Nephron (organoid): ENCODE measurements at regions not wholly inside any gene's neighbourhood (a gene's known extent, or its start where the extent isn't known, plus 50 kb on each side); places are given as distances from the start of the nearest gene placed in this dataset.

ENCODE experiments used
- H3K27ac Mint-ChIP-seq, 3 experiments: 2 replicates each; pipeline ENCODE4 v1.8.0; 2020; ENCODE audit warnings: mixed read lengths in 3 of 3, mild to moderate bottlenecking in 2 of 3, moderate library complexity in 1 of 3
- H3K27me3 Mint-ChIP-seq: 2 replicates; pipeline ENCODE4 v1.8.0; 2021; ENCODE audit warnings: low read depth, mild to moderate bottlenecking, moderate library complexity, mixed read lengths
- H3K36me3 Mint-ChIP-seq: 2 replicates; pipeline ENCODE4 v1.8.0; 2020; ENCODE audit warnings: low read depth, mixed read lengths
- H3K4me1 Mint-ChIP-seq: 2 replicates; pipeline ENCODE4 v1.8.0; 2020; ENCODE audit warnings: mixed read lengths
- H3K4me3 Mint-ChIP-seq, 3 experiments: 2 replicates each; pipeline ENCODE4 v1.8.0; 2020; ENCODE audit warnings: mild to moderate bottlenecking in 3 of 3, mixed read lengths in 3 of 3, moderate library complexity in 2 of 3
- H3K9me3 Mint-ChIP-seq: 2 replicates; pipeline ENCODE4 v1.8.0; 2020; ENCODE audit warnings: mixed read lengths
- CTCF ChIP-seq, 3 experiments: fragments of 200-600 bp; sonication (generic); IDR thresholded peaks; one replicate each; pipeline ENCODE4 v1.5.0; 2021; ENCODE audit warnings: antibody characterized with exemption in 3 of 3; ENCODE audit not compliant: unreplicated experiment in 3 of 3

DNA sequence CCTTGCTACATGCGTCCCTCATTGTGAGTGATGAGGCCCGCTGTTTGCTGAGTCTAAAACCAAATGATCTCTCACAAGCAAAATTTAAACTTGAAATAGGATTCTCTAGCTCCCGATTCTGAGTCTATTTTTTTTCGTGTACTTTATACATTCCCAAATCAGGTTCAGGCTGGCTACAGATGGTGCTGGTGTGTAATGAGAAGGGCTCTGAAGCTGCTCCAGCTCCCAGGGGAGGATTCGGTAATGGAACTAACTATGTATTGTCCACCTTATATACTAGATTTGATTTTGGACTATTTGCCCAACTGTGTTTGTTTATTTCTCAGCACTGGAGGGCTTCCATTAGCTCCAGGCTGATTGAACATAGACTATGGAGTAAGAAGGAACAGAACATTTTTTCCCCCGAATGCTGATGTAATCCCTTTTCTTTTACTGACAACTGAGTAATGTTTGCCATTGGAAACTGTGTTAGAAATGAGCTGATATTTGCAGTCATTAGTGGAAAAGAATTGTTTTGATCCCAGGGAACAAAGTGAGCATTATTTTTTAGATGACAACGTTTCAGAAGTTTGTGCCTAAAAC, 274.0 kb upstream of the FIGN start:
- H3K4me3 Mint-ChIP-seq = no peak overlapping the region
- H3K9me3 Mint-ChIP-seq = no peaks in the 10 kb centered on the region
- no peaks in the 10 kb centered on the region for H3K27me3 Mint-ChIP-seq
- no peaks in the 10 kb centered on the region for H3K36me3 Mint-ChIP-seq
- H3K27ac Mint-ChIP-seq = peak overlapping the region in 1 of 3 experiments; percentile 4
- H3K4me1 Mint-ChIP-seq = peaks cover 8% of the 10 kb centered on the region
- TF ChIP-seq CTCF (IDR thresholded peaks at IDR 0.05; ENCODE audit: unreplicated experiment in 3 of 3) = no peak

GRCh38 chr2:164008752-164009151, 272.9 kb upstream of the FIGN start:
- H3K36me3 Mint-ChIP-seq = no peaks in the 10 kb centered on the region
- no peaks in the 10 kb centered on the region for H3K9me3 Mint-ChIP-seq
- peaks cover 3% of the 10 kb centered on the region for H3K27me3 Mint-ChIP-seq
- no peaks in the 10 kb centered on the region for H3K4me1 Mint-ChIP-seq
- H3K4me3 Mint-ChIP-seq = no peak overlapping the region
- no peak for TF ChIP-seq CTCF (IDR thresholded peaks at IDR 0.05; ENCODE audit: unreplicated experiment in 3 of 3)
- no peak overlapping the region for H3K27ac Mint-ChIP-seq

- Mint-ChIP-seq H3K27me3 (peaks cover 6% of the 10 kb centered on the region), H3K4me3 (no peak overlapping the region), H3K4me1 (no peaks in the 10 kb centered on the region), H3K36me3 (no peaks in the 10 kb centered on the region), H3K27ac (no peak overlapping the region), H3K9me3 (no peaks in the 10 kb centered on the region)
- no peak for TF ChIP-seq CTCF (IDR thresholded peaks at IDR 0.05; ENCODE audit: unreplicated experiment in 3 of 3)
Observed at GRCh38 chr2:164006704-164007103, 270.9 kb upstream of the FIGN start.

DNA sequence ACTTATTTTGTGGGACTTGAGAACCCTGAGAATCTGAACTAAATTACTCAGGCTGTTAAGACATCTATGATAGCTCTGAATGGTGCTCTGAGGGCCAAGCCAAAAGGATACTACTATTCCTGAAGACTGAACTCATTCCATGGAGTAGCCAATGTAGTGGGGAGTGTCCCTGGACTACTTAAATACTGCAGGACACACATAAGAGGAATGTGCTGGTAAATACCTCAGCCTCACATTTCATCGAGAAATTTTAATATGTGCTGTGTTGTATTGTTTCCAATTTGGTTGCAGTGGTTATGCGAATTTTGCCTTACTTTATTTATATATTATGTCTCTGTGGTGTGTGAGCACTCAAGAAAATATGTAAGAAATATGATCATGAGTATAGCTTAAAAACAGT, 264.4 kb upstream of the FIGN start:
- no peak overlapping the region for H3K27ac Mint-ChIP-seq
- no peak overlapping the region for H3K4me3 Mint-ChIP-seq
- peaks cover 6% of the 10 kb centered on the region for H3K4me1 Mint-ChIP-seq
- no peaks in the 10 kb centered on the region for H3K36me3 Mint-ChIP-seq
- no peak for TF ChIP-seq CTCF (IDR thresholded peaks at IDR 0.05; ENCODE audit: unreplicated experiment in 3 of 3)
- H3K9me3 Mint-ChIP-seq = no peaks in the 10 kb centered on the region
- H3K27me3 Mint-ChIP-seq = peaks cover 6% of the 10 kb centered on the region

GRCh38 chr2:163997466-163997865, 261.7 kb upstream of the FIGN start:
- TF ChIP-seq CTCF (IDR thresholded peaks at IDR 0.05; ENCODE audit: unreplicated experiment in 3 of 3) = no peak
- no peaks in the 10 kb centered on the region for H3K36me3 Mint-ChIP-seq
- no peak overlapping the region for H3K27ac Mint-ChIP-seq
- peaks cover 6% of the 10 kb centered on the region for H3K4me1 Mint-ChIP-seq
- H3K9me3 Mint-ChIP-seq = no peaks in the 10 kb centered on the region
- H3K27me3 Mint-ChIP-seq = no peaks in the 10 kb centered on the region
- H3K4me3 Mint-ChIP-seq = no peak overlapping the region

- Mint-ChIP-seq H3K27ac (no peak overlapping the region), H3K36me3 (no peaks in the 10 kb centered on the region)
- no peak for TF ChIP-seq CTCF (IDR thresholded peaks at IDR 0.05; ENCODE audit: unreplicated experiment in 3 of 3)
Observed at GRCh38 chr2:163990541-163990940, 254.7 kb upstream of the FIGN start.

More at GRCh38 chr2:163990541-163990940, 254.7 kb upstream of the FIGN start:
- Mint-ChIP-seq H3K9me3 (no peaks in the 10 kb centered on the region), H3K4me1 (peaks cover 4% of the 10 kb centered on the region), H3K27me3 (no peaks in the 10 kb centered on the region), H3K4me3 (no peak overlapping the region)
